Parathyroid adenoma (tissue), 2 donors: ENCODE measurements at regions not wholly inside any gene's neighbourhood (a gene's known extent, or its start where the extent isn't known, plus 50 kb on each side); places are given as distances from the start of the nearest gene placed in this dataset.

Source experiments
- H2AFZ ChIP-seq: fragments of 300-600 bp; sonication (generic); one replicate; pipeline ENCODE4 v1.7.0; 2017; ENCODE audit warnings: antibody characterized with exemption, mild to moderate bottlenecking
- H3K27ac ChIP-seq: fragments of 300-600 bp; sonication (generic); one replicate; pipeline ENCODE4 v1.7.0; 2017
- H3K27me3 ChIP-seq: fragments of 300-600 bp; sonication (generic); one replicate; pipeline ENCODE4 v1.7.0; 2017; ENCODE audit warnings: low read length; ENCODE audit not compliant: control insufficient read depth, insufficient read depth
- H3K36me3 ChIP-seq: fragments of 300-600 bp; sonication (generic); one replicate; pipeline ENCODE4 v1.7.0; 2017; ENCODE audit warnings: low read length; ENCODE audit not compliant: control insufficient read depth, insufficient read depth
- H3K4me1 ChIP-seq: fragments of 300-600 bp; sonication (generic); one replicate; pipeline ENCODE4 v1.7.0; 2017; ENCODE audit warnings: control low read depth
- H3K4me2 ChIP-seq: fragments of 300-600 bp; sonication (generic); one replicate; pipeline ENCODE4 v1.7.0; 2017; ENCODE audit warnings: low read length
- H3K4me3 ChIP-seq: fragments of 300-600 bp; sonication (generic); one replicate; pipeline ENCODE4 v1.7.0; 2017; ENCODE audit warnings: low read depth, low read length
- H3K79me2 ChIP-seq: fragments of 300-600 bp; sonication (generic); one replicate; pipeline ENCODE4 v1.7.0; 2017; ENCODE audit warnings: control low read depth
- H3K9ac ChIP-seq: fragments of 300-600 bp; sonication (generic); one replicate; pipeline ENCODE4 v1.7.0; 2017; ENCODE audit warnings: mild to moderate bottlenecking
- H3K9me3 ChIP-seq: fragments of 300-600 bp; sonication (generic); one replicate; pipeline ENCODE4 v1.7.0; 2017; ENCODE audit warnings: low read length; ENCODE audit not compliant: control insufficient read depth
- TF ChIP-seq, protein P1 (sequence below): fragments of 300-600 bp; sonication (generic); IDR thresholded peaks from one replicate; pipeline ENCODE4 v1.7.0; 2017; ENCODE audit warnings: antibody characterized with exemption, mild to moderate bottlenecking
- donor health status: primary hyperparathyroidism.

DNA sequence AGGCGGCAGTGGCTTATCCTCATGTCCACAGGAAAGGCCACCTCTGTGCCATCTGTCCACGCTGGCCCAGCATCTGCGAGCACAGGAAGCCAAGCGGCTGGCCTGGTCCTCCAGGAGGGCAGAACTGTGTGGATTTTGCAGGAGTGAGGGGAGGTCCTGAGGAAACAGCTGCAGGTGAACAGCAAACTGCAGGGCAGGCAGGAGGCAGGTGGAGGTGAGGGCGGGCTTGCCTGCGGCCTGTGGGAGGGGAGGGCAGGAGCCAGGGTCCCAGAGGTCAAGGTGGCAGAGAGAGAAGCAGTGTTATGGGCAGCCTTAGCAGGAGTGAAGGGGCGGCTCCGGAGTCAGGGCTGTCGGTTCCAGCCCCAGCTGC is 369.7 kb downstream of the SHANK2 start:
- Histone ChIP-seq H3K4me1 (no peaks in the 10 kb centered on the region), H2AFZ (no peak overlapping the region), H3K27ac (no peak overlapping the region), H3K9ac (no peak overlapping the region), H3K4me3 (no peak overlapping the region), H3K9me3 (no peaks in the 10 kb centered on the region), H3K36me3 (no peaks in the 10 kb centered on the region), H3K4me2 (no peak overlapping the region), H3K27me3 (no peaks in the 10 kb centered on the region), H3K79me2 (no peaks in the 10 kb centered on the region)
- TF ChIP-seq, protein P1, sequence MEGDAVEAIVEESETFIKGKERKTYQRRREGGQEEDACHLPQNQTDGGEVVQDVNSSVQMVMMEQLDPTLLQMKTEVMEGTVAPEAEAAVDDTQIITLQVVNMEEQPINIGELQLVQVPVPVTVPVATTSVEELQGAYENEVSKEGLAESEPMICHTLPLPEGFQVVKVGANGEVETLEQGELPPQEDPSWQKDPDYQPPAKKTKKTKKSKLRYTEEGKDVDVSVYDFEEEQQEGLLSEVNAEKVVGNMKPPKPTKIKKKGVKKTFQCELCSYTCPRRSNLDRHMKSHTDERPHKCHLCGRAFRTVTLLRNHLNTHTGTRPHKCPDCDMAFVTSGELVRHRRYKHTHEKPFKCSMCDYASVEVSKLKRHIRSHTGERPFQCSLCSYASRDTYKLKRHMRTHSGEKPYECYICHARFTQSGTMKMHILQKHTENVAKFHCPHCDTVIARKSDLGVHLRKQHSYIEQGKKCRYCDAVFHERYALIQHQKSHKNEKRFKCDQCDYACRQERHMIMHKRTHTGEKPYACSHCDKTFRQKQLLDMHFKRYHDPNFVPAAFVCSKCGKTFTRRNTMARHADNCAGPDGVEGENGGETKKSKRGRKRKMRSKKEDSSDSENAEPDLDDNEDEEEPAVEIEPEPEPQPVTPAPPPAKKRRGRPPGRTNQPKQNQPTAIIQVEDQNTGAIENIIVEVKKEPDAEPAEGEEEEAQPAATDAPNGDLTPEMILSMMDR = no peak

DNA sequence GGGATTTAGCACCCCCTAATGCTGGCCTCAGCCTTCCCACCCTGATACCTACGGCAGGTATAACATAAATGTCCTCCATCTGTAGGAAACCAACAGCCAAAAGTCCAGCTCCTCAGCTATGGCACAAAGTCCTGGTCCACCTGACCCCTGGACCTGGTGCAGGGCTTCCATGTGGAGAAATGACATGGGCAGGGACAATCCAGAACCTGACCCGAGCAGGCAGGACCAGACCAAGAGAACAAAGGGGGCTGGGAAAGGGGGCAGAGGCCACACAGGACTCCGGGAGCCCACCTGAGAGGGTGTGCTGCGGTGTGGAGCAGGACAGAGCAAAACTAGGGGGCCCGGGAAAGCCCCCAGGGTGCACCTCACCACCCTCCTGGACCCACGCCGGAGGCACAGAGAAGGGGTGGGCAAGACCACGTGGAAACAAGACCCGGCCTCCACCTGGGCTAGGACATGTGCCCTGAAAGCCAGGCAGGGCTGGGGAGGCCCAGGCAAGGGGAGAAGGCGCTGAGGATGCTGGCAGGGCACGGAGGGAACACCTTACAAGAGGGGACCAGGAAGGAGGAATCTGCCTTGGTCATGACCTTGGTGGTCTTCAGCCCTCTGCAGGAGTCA is 368.9 kb downstream of the SHANK2 start:
- Histone ChIP-seq H3K27me3 (no peaks in the 10 kb centered on the region), H3K4me1 (no peaks in the 10 kb centered on the region), H3K36me3 (no peaks in the 10 kb centered on the region), H3K4me2 (no peak overlapping the region), H3K4me3 (no peak overlapping the region), H3K27ac (no peak overlapping the region), H3K9ac (no peak overlapping the region), H3K79me2 (no peaks in the 10 kb centered on the region), H3K9me3 (no peaks in the 10 kb centered on the region), H2AFZ (no peak overlapping the region)
- TF ChIP-seq, protein P1 = no peak

DNA sequence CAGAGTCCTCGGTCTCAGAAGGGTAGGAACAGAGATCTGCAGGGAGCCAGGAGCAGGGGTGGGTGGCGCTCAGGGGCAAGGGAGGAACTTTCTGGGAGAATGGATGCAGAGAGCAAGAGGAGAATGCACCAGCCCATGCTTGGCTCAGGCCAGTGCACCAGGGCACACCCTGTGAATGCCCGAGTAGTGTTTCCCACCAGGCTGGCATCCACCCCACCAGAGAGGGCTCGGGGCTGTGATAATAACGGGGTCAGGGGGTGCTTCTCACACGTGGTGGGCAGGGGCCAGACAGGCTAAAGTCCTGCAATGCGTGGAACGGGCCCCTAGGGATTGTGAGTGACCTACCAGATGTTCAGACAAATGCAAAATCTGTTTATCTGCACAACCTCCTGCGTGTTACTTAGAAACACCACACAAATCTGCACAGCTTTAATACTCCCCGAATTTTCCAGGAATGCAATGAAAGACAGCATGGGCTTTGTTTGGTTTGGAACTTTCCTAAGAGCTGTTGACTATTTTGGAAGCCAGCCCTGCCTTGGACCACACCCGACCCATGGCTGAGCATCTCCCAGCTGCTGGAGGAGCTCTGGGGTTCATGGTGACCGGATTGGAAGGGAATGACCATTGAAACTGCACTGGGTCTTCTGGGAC is 368.3 kb downstream of the SHANK2 start:
- Histone ChIP-seq H3K79me2 (no peaks in the 10 kb centered on the region), H3K9me3 (no peaks in the 10 kb centered on the region), H3K27ac (no peak overlapping the region), H3K36me3 (no peaks in the 10 kb centered on the region), H2AFZ (no peak overlapping the region), H3K27me3 (no peaks in the 10 kb centered on the region), H3K4me2 (no peak overlapping the region), H3K9ac (no peak overlapping the region), H3K4me3 (no peak overlapping the region), H3K4me1 (no peaks in the 10 kb centered on the region)
- TF ChIP-seq, protein P1 = no peak

DNA sequence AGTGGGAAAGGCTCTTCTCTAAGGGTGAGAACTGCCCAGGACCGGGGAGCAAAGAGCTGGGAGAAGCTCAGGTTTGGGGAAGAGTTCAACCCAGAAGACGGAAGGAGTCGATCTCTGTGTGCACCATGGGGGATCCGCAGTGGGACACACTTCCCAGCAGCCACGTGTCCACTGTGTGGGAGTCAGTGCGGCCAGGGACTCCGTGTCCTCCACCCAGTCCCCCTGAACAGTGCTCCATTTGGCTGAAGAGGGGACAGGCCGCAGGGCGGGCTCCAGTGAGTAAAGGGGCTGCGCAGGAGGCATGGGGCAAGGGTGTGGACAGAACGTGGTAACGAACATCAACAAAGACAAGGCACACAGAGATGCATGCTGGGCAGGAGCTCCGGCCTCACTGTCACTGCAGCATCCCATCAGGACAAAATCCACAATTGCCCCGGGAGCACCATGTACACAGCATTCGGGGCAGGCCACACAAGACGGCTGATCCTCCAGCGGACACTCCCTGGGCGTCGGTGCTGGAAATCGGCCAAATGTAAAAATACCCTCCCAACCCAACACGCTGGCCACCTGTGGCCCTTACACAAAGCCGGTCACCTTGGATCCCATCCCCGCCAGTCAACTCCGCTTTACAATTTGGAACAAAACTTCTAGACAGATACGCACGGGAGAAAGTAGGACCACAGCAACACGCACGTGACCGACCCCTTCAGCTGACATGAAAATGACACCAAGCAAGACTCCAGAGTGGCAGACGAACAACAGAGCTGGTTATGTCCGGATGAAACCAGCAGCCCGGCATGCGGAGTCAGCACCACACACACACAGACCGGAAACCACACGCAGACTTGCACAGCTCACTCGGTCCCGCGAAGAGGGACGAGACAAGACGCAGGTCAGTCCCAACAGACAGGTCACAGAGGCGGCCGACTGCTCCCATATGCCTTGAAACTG is 366.8 kb downstream of the SHANK2 start:
- Histone ChIP-seq H3K9ac (no peak overlapping the region), H3K27ac (no peak overlapping the region), H2AFZ (peak overlapping the region; percentile 56)

More for the DNA sequence above, 366.8 kb downstream of the SHANK2 start:
- Histone ChIP-seq H3K79me2 (no peaks in the 10 kb centered on the region), H3K4me2 (peak overlapping the region; percentile 56), H3K36me3 (no peaks in the 10 kb centered on the region), H3K27me3 (no peaks in the 10 kb centered on the region), H3K4me1 (no peaks in the 10 kb centered on the region), H3K4me3 (peak overlapping the region; percentile 24), H3K9me3 (no peaks in the 10 kb centered on the region)
- TF ChIP-seq, protein P1 = no peak
